Activated naive CD8-positive, alpha-beta T cell (primary cell): ENCODE measurements at regions not wholly inside any gene's neighbourhood (a gene's known extent, or its start where the extent isn't known, plus 50 kb on each side); places are given as distances from the start of the nearest gene placed in this dataset.

Experiments
- H3K27ac Mint-ChIP-seq: one replicate; pipeline ENCODE4 v1.8.0; 2021; ENCODE audit warnings: mixed read lengths
- H3K27me3 Mint-ChIP-seq: one replicate; pipeline ENCODE4 v1.8.0; 2021; ENCODE audit warnings: mixed read lengths
- H3K36me3 Mint-ChIP-seq: one replicate; pipeline ENCODE4 v1.8.0; 2021; ENCODE audit warnings: mixed read lengths
- H3K4me1 Mint-ChIP-seq: one replicate; pipeline ENCODE4 v1.8.0; 2021; ENCODE audit warnings: low read depth, mixed read lengths
- H3K4me3 Mint-ChIP-seq: one replicate; pipeline ENCODE4 v1.8.0; 2021; ENCODE audit warnings: mild to moderate bottlenecking, mixed read lengths
- H3K9me3 Mint-ChIP-seq: one replicate; pipeline ENCODE4 v1.8.0; 2021; ENCODE audit warnings: low read depth, mixed read lengths

DNA sequence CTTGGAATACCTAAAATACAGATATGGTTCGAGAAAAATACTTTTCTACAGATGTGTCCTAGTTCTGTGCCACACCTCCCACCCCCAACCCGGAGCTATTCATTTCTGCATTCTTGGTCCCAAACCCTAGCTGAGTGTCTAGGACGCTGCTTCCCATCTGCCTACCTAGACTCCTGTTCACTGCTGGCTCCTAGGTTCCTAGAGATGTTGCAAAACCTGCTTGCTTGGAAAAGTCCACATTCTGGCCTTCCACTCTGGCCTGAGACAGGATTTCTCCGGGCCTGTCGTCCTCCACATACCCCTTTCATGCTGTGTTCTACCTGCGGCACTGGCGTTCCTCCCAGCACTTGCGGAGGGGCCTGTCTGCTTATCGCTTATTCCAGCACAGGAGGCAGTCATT is 165.8 kb upstream of the CTTNBP2NL start:
- Mint-ChIP-seq H3K4me1 (no peaks in the 10 kb centered on the region), H3K27ac (no peak overlapping the region), H3K4me3 (no peak overlapping the region), H3K36me3 (no peaks in the 10 kb centered on the region), H3K27me3 (peaks cover 8% of the 10 kb centered on the region), H3K9me3 (peaks cover 10% of the 10 kb centered on the region)

DNA sequence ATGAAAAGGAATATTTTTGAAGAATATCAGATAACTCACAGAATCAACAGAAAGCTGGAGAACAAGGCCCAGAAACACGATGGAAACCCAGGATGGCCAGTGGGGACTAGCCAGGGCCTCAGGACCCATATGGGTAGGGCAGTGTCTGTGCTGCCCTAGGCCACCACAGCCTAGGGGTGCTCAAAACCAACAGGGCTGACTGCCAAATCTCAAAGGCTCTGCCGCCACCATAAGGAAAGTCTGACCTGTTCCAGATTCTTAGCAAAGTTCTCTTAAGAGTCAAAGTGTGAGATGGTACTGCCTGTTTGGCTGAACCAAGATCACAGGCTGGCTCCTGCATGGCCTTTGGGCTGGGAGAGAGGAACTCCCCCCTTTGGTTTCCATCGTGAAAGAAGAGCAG is 164.7 kb upstream of the CTTNBP2NL start:
- peaks cover 10% of the 10 kb centered on the region for H3K9me3 Mint-ChIP-seq
- H3K4me3 Mint-ChIP-seq: no peak overlapping the region
- H3K4me1 Mint-ChIP-seq: no peaks in the 10 kb centered on the region
- H3K27ac Mint-ChIP-seq: no peak overlapping the region
- no peaks in the 10 kb centered on the region for H3K36me3 Mint-ChIP-seq
- H3K27me3 Mint-ChIP-seq: peaks cover 8% of the 10 kb centered on the region

DNA sequence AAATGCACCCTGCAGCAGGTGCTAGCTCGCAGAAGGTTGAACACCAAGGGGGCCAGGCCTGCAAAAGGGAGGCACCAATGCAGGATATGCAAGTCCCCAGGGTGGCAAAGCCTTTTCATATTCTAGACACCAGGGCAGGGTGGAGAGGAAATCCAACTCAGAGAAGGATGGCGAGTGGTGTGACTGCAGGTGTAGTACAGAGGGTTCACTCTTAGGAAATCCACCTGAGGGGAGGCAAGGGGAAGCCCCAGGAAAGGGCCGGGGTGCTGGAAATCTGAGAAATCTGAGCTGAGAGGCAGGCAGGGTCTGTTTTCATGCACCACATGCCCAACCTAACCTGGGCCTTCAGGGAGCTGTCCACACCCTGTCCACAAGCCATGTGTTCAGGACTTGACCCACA is 163.2 kb upstream of the CTTNBP2NL start:
- Mint-ChIP-seq H3K27me3 (peaks cover 11% of the 10 kb centered on the region), H3K27ac (no peak overlapping the region), H3K9me3 (peaks cover 10% of the 10 kb centered on the region), H3K4me1 (no peaks in the 10 kb centered on the region), H3K36me3 (no peaks in the 10 kb centered on the region), H3K4me3 (no peak overlapping the region)

DNA sequence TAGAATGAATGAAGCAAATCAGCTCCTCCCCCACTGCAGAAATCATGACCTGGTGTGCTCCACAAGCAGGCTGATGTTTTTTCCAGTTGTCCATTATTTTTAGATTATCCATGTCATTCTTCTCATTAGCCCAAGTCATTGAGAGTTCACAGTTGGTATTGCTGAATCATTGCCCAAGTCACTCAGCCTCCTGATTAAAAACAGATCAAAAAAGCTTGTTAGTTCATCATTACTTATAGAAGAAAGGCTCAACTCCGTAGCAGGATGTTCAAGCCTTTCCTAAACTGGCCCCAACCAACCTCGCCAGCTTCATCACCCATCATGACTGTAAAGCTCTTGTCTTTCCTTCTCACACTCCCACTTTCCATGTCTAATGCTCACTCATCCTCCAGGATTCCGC is 161.3 kb upstream of the CTTNBP2NL start:
- H3K36me3 Mint-ChIP-seq: no peaks in the 10 kb centered on the region
- peaks cover 10% of the 10 kb centered on the region for H3K27me3 Mint-ChIP-seq
- H3K27ac Mint-ChIP-seq: no peak overlapping the region
- no peaks in the 10 kb centered on the region for H3K4me1 Mint-ChIP-seq
- H3K9me3 Mint-ChIP-seq: peaks cover under 1% of the 10 kb centered on the region
- no peak overlapping the region for H3K4me3 Mint-ChIP-seq

DNA sequence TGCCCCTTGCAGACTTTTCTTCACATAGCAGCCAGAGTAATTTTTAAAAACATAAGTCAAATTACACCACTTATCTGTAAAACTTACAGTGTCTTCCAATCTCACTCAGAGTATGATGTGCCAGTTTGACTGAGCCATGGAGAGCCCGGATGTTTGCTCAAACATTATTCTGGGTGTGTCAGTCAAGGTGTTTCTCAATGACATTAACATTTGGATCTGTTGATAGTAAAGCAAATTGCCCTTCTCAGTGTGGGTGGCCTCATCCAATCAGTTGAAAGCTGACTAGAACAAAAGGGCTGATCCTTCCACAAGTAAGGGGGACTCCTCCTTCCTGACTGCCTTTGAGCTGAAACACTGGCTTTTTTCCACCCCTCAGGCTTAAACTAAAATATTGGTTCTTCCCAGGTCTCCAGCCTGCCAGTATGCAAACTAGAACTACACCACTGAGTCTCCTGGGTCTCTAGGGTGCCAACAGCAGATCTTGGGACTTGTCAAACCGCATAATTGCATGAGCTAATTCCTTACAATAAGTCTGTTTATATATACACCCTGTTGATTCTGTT is 157.9 kb upstream of the CTTNBP2NL start:
- no peak overlapping the region for H3K4me3 Mint-ChIP-seq
- no peaks in the 10 kb centered on the region for H3K4me1 Mint-ChIP-seq
- no peak overlapping the region for H3K27ac Mint-ChIP-seq
- no peaks in the 10 kb centered on the region for H3K9me3 Mint-ChIP-seq
- H3K36me3 Mint-ChIP-seq: no peaks in the 10 kb centered on the region
- peaks cover 17% of the 10 kb centered on the region for H3K27me3 Mint-ChIP-seq

DNA sequence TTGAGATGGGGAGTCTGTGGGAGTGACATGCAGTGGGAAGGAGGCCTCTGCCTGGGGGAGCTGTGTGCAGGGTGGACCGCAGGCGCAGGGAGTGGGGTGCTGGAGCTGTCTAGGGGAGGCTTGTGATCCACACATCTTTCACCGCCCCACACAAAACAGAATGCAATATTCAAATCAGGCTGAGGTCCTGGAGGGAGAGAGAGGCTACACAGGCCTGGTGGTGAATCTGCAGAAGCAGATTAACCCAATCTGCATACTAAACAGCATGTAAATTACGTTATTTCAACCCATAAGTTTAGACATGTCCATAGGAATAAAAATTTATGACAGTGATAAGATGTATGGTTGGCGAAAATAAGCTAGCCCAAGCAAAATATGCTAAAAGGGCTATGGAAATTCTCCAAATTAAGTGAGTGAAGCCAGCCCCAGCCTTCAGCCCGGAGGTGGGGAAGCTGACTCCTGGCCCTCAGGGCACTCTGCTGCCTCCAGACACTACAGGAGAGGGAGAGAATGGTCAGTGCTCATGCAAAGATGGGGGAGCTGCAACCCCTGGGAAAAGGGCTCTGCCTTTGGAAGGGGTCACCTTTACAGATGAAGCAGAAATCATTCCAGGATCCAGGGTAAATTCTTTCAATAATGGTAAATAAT is 156.2 kb upstream of the CTTNBP2NL start:
- no peak overlapping the region for H3K27ac Mint-ChIP-seq
- H3K9me3 Mint-ChIP-seq: no peaks in the 10 kb centered on the region
- H3K27me3 Mint-ChIP-seq: peaks cover 17% of the 10 kb centered on the region
- H3K4me3 Mint-ChIP-seq: no peak overlapping the region
- no peaks in the 10 kb centered on the region for H3K4me1 Mint-ChIP-seq
- no peaks in the 10 kb centered on the region for H3K36me3 Mint-ChIP-seq

DNA sequence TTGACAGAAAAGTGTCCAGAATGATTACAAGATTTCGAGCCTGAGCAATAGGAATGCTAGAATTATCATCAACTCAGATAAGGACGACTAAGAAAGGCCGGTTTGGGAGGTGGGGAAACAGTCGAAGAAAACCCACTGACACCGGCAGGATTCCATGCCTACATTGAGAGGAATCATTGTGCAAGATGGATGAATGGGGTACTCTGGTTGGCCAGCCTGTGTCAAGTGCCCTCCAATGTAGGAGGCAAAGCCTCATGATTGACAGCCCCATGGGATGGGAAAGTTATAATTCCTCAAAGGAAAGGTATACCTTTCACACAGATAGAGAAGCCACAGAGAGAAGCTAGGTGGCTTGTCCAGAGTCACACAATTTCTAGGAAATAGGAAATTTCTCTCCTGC is 153.5 kb upstream of the CTTNBP2NL start:
- Mint-ChIP-seq H3K4me1 (no peaks in the 10 kb centered on the region), H3K27me3 (peaks cover 14% of the 10 kb centered on the region), H3K4me3 (no peak overlapping the region), H3K27ac (no peak overlapping the region), H3K36me3 (no peaks in the 10 kb centered on the region), H3K9me3 (no peaks in the 10 kb centered on the region)

DNA sequence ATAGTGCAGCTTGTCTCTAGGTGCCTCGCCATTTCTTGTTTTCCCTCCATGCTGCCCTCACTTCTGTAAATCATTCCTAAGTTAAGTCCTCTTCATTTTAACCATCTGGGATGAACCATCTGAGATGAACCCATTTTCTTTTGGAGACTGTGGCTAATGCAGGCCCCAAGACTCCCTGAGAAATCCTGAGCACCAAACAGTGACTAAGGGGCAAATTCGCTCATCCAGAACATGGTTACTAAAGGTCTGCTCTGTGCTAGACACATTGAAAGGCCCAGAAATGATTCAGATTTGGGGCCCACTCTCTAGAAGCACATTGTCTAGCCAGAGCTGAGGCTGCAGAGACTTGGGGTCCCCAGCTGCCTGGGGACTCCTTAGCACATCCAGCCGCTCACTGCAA is 151.9 kb upstream of the CTTNBP2NL start:
- H3K27me3 Mint-ChIP-seq: peaks cover 11% of the 10 kb centered on the region
- no peaks in the 10 kb centered on the region for H3K36me3 Mint-ChIP-seq
- H3K4me3 Mint-ChIP-seq: no peak overlapping the region
- H3K9me3 Mint-ChIP-seq: no peaks in the 10 kb centered on the region
- no peaks in the 10 kb centered on the region for H3K4me1 Mint-ChIP-seq
- no peak overlapping the region for H3K27ac Mint-ChIP-seq

DNA sequence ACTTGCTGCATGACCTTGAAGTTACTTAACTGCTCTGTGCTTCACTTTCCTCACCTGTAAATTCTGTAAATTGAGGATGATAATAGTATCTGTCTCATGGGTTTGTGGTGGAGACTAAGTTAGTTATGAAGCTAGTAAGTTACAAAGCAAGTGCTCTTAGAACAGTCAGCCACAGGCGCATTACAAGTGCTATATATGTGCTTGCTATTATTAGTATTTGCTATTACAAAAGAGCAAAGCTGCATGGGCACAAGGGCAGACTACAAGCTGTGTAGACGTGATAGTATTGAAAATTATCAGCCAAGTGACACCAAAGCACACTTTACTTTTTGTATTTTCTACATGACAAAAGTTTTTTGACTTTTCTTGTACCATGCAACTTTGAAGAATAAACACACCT is 150.9 kb upstream of the CTTNBP2NL start:
- Mint-ChIP-seq H3K9me3 (no peaks in the 10 kb centered on the region), H3K4me3 (no peak overlapping the region), H3K27me3 (peaks cover 10% of the 10 kb centered on the region), H3K4me1 (no peaks in the 10 kb centered on the region), H3K27ac (no peak overlapping the region), H3K36me3 (no peaks in the 10 kb centered on the region)

DNA sequence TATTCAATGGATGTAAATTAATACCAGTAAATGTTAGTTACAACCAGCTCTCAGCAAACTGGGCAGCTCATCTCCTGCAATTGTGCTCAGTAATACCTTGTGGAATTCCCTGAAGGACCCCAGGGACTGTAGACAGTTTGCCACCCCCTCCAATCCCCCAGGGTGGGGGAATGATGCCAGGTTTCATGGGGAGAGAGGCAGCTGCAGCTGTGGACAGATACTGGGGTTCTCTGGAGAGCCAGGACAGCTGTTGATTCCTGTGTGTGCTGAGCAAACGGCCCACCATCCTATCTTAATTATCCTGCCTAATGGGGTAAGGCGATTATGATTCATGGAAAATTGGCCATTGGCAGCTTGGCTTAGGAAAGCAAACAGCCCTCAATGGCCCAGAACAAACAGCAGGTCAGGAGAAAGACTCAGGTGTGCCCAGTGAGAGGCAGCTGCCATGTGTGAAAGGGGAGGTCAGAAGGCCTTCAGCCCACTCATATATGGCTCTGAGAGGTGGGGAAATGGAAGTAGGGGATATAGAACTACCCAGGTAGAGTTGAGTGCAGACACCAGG is 148.9 kb upstream of the CTTNBP2NL start:
- no peak overlapping the region for H3K4me3 Mint-ChIP-seq
- H3K9me3 Mint-ChIP-seq: no peaks in the 10 kb centered on the region
- H3K36me3 Mint-ChIP-seq: no peaks in the 10 kb centered on the region
- H3K27me3 Mint-ChIP-seq: peaks cover 3% of the 10 kb centered on the region
- no peak overlapping the region for H3K27ac Mint-ChIP-seq
- no peaks in the 10 kb centered on the region for H3K4me1 Mint-ChIP-seq

DNA sequence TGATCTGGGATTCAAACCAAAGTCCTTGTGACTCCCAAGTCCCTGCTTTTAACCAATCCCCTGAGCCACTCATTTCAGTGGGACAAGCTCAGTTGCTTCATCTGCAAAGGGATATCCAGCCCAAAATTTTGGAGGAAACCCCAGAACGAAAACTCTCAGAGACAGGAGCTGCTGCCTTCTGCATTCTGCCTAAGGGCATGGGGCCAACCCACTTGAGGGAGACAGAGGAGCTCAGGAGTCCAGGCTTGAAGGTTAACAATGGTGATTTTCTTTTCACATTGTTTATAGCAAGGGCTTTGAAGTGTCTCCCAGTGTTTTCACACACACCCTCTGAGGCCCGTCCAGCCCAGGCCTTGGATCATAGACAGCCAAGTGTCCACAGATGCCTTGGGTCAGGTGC is 148.1 kb upstream of the CTTNBP2NL start:
- Mint-ChIP-seq H3K36me3 (no peaks in the 10 kb centered on the region), H3K27me3 (no peaks in the 10 kb centered on the region), H3K9me3 (no peaks in the 10 kb centered on the region), H3K27ac (no peak overlapping the region), H3K4me1 (no peaks in the 10 kb centered on the region), H3K4me3 (no peak overlapping the region)

DNA sequence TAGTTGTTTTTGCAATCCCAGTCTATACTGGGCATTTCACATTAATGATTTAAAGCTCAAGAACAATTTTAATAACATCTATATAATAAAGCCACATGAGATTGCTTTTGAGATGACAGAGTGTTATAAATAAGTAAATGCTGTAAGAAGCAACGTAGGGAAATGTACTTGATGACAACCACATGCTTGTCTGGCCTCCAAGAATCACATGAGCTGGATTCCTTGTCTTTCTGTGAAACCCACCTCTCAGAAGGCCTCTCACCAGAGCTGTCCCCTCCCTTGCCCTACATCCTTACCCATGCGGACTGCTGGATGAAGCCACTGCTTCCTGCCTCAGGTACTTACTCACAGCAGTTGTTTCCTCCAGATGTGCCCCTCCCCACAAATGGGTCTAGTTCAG is 145.1 kb upstream of the CTTNBP2NL start:
- Mint-ChIP-seq H3K4me3 (no peak overlapping the region), H3K27ac (no peak overlapping the region), H3K36me3 (no peaks in the 10 kb centered on the region), H3K4me1 (no peaks in the 10 kb centered on the region), H3K9me3 (no peaks in the 10 kb centered on the region), H3K27me3 (no peaks in the 10 kb centered on the region)

DNA sequence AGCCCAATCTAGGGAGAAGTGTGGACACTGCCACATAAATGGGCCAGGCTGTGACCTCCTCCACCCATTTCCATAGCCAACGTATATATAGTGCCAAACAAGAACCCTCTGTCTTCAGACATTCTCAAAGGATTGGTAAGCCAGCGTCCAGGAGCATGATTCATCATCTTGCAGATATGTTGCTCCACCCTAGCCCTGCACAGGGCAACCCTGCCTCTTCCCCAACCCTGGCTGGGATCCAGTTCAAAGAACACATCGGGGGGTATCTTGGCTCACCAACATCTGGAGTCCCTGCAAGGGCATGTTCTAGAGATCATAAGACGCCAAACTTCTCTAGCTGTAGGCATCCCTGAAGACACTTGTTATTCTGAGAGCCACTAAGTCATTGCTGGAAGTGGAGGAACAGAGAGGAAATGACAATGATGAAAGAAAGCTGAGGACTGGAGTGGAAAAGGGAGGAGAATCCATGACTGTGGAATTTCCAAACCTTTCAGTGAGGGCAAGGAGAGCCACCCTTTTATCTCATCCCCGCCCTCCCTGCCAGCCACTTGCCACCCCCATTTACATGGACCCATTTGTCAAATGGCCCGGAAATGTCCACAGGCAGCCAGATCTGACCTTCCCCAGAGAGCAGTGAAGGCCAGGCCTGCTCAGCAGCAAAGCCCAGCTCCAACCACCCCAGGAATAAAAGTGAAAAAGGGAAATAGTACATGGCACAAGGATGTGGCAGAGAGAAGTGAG is 144.1 kb upstream of the CTTNBP2NL start:
- Mint-ChIP-seq H3K27ac (no peak overlapping the region), H3K4me1 (no peaks in the 10 kb centered on the region), H3K4me3 (no peak overlapping the region), H3K27me3 (no peaks in the 10 kb centered on the region), H3K36me3 (no peaks in the 10 kb centered on the region), H3K9me3 (no peaks in the 10 kb centered on the region)

DNA sequence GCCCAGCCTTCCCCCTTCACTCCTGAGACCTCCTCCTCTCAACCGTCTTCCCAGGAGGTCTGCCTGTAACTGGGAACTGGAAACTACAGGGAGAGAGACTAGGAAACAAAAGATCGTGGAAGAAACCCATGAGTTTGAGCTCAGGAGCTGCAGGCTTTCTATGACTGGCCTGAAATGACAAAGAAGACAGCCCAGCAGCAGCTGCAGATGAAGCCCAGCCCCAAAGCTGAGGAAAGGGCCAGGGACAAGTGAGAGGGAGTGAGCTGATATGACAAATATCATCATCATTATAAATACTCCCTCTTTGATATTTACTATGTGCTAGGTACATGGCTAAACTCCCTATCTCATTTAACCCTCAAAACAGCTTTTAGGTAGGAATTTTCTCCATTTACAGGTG is 142.6 kb upstream of the CTTNBP2NL start:
- Mint-ChIP-seq H3K27me3 (no peaks in the 10 kb centered on the region), H3K4me1 (no peaks in the 10 kb centered on the region), H3K27ac (no peak overlapping the region), H3K9me3 (no peaks in the 10 kb centered on the region), H3K36me3 (no peaks in the 10 kb centered on the region), H3K4me3 (no peak overlapping the region)

DNA sequence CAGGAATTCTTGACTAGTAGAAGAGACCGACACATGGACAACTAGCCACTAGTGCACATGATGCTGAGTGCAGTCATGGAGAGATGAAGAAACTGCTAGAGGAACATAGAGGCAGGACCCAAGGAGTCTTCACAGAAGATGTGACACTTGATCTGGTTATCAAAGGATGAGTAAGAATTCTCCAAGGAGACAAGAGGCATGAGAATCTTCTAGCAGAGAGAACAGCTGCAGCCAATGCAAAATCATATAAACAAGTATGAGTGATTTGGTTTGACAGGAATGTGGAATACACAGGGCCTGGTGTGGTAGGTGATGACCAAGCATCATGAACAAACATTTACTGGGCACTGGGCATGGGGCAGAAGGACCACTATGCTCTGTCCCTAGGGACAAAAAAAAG is 140.9 kb upstream of the CTTNBP2NL start:
- no peak overlapping the region for H3K4me3 Mint-ChIP-seq
- H3K4me1 Mint-ChIP-seq: no peaks in the 10 kb centered on the region
- H3K36me3 Mint-ChIP-seq: no peaks in the 10 kb centered on the region
- peaks cover 4% of the 10 kb centered on the region for H3K27me3 Mint-ChIP-seq
- H3K27ac Mint-ChIP-seq: no peak overlapping the region
- H3K9me3 Mint-ChIP-seq: no peaks in the 10 kb centered on the region
